Erythroblast (primary cell): ENCODE measurements at regions not wholly inside any gene's neighbourhood (a gene's known extent, or its start where the extent isn't known, plus 50 kb on each side); places are given as distances from the start of the nearest gene placed in this dataset.

Experiments used
- DNase-seq, 2 experiments: peaks; one replicate each; lab custom pipeline; 2025; lab: John Stamatoyannopoulos, UW
- GATA1 ChIP-seq: IDR thresholded peaks from 2 replicates; pipeline ENCODE4 v1.6.1; 2011; ENCODE audit warnings: low read depth, mild to moderate bottlenecking, control low read depth, low read length, moderate library complexity
- POLR2A ChIP-seq: IDR thresholded peaks from 2 replicates; pipeline ENCODE4 v1.6.1; 2011; ENCODE audit warnings: mild to moderate bottlenecking, low read length

GRCh38 chr20:57847104-57847503 lies 137.3 kb upstream of the PMEPA1 start:
- DNase-seq: no peak
- TF ChIP-seq POLR2A (no peak), GATA1 (no peak)

- TF ChIP-seq POLR2A (no peak), GATA1 (no peak)
- DNase-seq: no peak
Observed at GRCh38 chr20:57844626-57845596, 135.1 kb upstream of the PMEPA1 start.

GRCh38 chr20:57843941-57844625 lies 134.3 kb upstream of the PMEPA1 start:
- DNase-seq: no peak
- TF ChIP-seq GATA1: no peak
- no peak for TF ChIP-seq POLR2A

- no peak for DNase-seq
- TF ChIP-seq POLR2A (no peak), GATA1 (no peak)
Observed at GRCh38 chr20:57842720-57843119, 132.9 kb upstream of the PMEPA1 start.

- TF ChIP-seq POLR2A (no peak), GATA1 (no peak)
- no peak for DNase-seq
Observed at GRCh38 chr20:57841297-57841866, 131.6 kb upstream of the PMEPA1 start.

GRCh38 chr20:57840504-57841296 lies 130.9 kb upstream of the PMEPA1 start:
- DNase-seq: no peak
- TF ChIP-seq GATA1: no peak

GRCh38 chr20:57840066-57840465 lies 130.3 kb upstream of the PMEPA1 start:
- TF ChIP-seq GATA1 (no peak), POLR2A (no peak)
- no peak for DNase-seq

GRCh38 chr20:57838670-57839151 lies 128.9 kb upstream of the PMEPA1 start:
- DNase-seq: no peak
- no peak for TF ChIP-seq GATA1
- TF ChIP-seq POLR2A: no peak

- TF ChIP-seq POLR2A: no peak
- DNase-seq: no peak
Observed at GRCh38 chr20:57837208-57838035, 127.6 kb upstream of the PMEPA1 start.

- no peak for TF ChIP-seq GATA1
- TF ChIP-seq POLR2A: no peak
- DNase-seq: no peak
Observed at GRCh38 chr20:57835588-57836455, 126.0 kb upstream of the PMEPA1 start.

GRCh38 chr20:57835074-57835452 lies 125.2 kb upstream of the PMEPA1 start:
- no peak for DNase-seq
- no peak for TF ChIP-seq POLR2A
- TF ChIP-seq GATA1: no peak
